ENCODE measurements at regions not wholly inside any gene's neighbourhood (a gene's known extent, or its start where the extent isn't known, plus 50 kb on each side); places are given as distances from the start of the nearest gene placed in this dataset.

DNA sequence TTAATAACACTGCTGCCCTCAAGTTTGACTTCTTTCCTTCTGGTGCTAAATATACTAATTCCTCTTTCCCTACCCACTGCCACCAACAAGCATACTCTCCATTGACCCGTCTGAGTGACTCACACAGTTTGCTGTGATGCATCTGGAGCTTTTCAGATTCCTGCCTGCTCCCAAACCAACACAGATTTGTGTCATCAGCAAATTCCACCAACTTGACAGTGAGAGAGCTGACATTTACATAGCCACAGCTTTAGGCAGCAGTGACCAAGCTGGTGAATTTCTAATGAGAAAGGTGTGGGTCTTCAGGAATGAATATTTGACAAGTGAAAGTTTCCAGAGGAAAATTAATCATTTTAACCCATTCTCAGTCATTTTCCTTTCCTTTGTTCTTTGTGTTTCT lies 96.5 kb upstream of the PRICKLE2 start:
- TF ChIP-seq, protein P1, sequence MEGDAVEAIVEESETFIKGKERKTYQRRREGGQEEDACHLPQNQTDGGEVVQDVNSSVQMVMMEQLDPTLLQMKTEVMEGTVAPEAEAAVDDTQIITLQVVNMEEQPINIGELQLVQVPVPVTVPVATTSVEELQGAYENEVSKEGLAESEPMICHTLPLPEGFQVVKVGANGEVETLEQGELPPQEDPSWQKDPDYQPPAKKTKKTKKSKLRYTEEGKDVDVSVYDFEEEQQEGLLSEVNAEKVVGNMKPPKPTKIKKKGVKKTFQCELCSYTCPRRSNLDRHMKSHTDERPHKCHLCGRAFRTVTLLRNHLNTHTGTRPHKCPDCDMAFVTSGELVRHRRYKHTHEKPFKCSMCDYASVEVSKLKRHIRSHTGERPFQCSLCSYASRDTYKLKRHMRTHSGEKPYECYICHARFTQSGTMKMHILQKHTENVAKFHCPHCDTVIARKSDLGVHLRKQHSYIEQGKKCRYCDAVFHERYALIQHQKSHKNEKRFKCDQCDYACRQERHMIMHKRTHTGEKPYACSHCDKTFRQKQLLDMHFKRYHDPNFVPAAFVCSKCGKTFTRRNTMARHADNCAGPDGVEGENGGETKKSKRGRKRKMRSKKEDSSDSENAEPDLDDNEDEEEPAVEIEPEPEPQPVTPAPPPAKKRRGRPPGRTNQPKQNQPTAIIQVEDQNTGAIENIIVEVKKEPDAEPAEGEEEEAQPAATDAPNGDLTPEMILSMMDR (IDR thresholded peaks at IDR 0.05) = no peak
- TF ChIP-seq POLR2A (IDR thresholded peaks at IDR 0.05) (no peak), EP300 (IDR thresholded peaks at IDR 0.05) (no peak)
